HG03039 (cell line): ENCODE measurements at regions not wholly inside any gene's neighbourhood (a gene's known extent, or its start where the extent isn't known, plus 50 kb on each side); places are given as distances from the start of the nearest gene placed in this dataset.

Source experiments
- ATAC-seq: cut with Tn5 transposase; IDR thresholded peaks from one replicate; pipeline ENCODE4 v1.9.1; 2021; ENCODE audit warnings: mild to moderate bottlenecking, moderate library complexity; ENCODE audit not compliant: unreplicated experiment

- ATAC-seq, result no peak
Observed at GRCh38 chr6:113565306-113565705, 291.8 kb upstream of the MARCKS start.

DNA sequence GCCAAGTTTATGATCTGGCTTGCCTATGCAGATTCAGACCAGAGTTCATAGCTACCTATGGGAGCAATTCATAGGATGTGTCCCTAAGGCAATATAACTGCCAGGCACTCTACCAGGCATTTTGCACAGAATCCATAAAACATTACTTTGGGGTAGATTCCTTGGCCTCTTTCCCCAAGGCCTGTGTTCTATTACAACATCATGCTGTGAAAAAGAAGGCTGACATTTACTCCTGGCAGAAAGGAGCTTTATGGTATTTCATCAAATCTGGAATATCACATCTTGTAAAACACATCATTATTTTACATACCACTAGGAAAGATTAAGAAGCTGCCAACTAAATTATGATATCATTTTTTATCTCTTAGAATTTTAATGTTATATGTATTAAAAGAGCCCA, 287.0 kb upstream of the MARCKS start:
- ATAC-seq, result no peak

- no peak for ATAC-seq
Observed at GRCh38 chr6:113570641-113571040, 286.5 kb upstream of the MARCKS start.

DNA sequence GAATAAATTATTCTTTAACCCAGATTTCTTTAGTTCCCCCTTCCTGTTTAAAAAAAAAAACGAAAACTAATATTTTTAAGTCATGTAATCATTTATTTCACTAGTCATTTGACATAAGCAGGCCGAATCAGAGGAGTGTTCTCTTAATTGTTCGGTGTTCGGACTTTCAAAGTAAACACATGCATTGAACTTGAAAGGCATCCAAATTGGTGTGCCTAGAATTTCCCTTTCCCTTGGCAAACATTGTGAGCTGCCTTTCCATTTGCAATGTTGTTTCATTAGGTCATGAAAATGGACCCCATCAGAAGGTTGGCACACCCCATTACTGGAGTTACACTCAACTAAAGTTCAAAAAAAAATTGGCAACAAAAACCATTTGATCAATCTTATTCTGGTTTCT, 283.0 kb upstream of the MARCKS start:
- ATAC-seq, result no peak

DNA sequence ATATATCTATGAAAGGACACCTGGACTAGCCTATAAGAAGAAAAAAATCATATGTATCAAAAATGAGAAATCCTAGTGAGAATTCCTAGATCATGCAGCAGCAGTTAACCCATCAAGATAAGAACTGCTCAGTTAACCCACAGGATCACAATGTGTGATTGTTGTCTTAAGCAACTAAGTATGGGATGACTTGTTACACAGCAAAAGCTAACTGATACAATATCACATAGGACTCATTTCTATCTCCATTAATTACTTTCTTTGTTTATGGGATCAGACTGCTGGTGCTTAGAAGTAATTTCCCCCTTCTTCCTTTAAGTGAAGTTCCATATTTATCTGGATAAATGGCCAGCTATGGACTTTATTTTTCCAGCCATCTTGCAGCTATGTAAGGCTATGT, 280.8 kb upstream of the MARCKS start:
- ATAC-seq, result no peak

- ATAC-seq, result no peak
Observed at GRCh38 chr6:113578691-113579090, 278.5 kb upstream of the MARCKS start.

- no peak for ATAC-seq
Observed at GRCh38 chr6:113584767-113585166, 272.4 kb upstream of the MARCKS start.

DNA sequence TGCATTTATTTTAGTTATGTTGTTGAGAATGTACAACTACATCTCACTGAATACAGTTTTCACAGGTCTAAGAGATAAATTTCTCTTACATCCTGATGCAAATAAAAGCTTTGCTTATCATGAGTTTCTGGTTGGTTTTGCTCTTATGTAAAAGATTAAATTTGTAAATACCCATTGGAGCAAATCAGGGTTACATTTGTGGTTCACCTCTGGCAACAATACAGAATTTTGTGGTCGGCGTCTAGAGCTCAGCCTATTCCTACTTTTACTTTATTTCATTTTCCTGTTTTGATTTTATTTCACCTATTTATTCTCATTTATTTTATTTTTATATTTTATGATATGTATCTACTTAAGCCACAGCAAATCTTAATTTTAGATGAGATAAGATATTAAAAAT, 271.9 kb upstream of the MARCKS start:
- no peak for ATAC-seq

GRCh38 chr6:113586413-113587077, 270.6 kb upstream of the MARCKS start:
- ATAC-seq, result no peak

DNA sequence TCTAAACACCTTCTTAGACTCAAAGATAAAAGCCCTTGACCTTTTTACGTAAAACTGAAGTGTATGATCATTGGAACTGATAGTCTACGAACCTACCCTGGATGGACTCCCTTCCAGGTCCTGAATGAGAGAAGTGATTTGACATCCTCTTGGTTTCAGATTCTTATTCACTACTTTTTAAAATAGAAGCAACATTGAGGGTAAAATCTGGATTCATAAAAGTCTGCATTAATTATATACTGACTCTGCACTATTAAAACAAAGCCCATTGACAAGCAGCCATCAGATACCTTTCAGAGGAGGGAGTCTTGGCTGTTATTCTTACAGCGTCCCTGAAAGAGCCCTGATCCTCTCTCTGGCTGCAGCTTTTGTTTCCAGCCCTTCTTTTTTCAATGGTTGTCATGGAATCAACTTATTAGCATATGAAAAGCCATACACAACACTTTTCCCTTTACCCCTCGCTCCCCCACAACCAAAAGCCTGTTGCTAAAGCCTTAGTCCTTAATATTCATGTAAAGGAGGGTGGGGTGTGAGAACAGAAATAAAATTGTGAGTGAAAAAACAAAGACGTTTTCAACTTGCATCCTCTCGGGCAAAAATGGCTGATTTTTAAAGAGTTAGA, 270.0 kb upstream of the MARCKS start:
- no peak for ATAC-seq

DNA sequence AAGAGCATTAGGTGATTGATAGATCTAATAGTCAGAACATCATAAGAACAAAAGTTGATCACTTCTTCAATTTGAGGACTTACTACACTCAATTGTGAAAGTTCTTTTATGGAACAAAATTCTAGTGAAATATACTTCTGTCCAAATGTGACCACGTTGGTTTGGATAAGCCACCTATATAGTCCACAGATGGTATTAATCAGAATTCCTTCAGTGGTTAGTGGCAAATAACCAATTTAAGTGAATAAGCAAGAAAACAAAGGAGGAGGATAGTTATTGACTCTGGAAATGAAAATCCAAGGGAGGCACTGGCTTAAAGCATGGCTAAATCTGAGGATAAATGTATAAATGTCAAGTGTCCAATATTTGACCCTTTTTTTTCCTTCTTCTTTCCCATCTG, 268.5 kb upstream of the MARCKS start:
- no peak for ATAC-seq

DNA sequence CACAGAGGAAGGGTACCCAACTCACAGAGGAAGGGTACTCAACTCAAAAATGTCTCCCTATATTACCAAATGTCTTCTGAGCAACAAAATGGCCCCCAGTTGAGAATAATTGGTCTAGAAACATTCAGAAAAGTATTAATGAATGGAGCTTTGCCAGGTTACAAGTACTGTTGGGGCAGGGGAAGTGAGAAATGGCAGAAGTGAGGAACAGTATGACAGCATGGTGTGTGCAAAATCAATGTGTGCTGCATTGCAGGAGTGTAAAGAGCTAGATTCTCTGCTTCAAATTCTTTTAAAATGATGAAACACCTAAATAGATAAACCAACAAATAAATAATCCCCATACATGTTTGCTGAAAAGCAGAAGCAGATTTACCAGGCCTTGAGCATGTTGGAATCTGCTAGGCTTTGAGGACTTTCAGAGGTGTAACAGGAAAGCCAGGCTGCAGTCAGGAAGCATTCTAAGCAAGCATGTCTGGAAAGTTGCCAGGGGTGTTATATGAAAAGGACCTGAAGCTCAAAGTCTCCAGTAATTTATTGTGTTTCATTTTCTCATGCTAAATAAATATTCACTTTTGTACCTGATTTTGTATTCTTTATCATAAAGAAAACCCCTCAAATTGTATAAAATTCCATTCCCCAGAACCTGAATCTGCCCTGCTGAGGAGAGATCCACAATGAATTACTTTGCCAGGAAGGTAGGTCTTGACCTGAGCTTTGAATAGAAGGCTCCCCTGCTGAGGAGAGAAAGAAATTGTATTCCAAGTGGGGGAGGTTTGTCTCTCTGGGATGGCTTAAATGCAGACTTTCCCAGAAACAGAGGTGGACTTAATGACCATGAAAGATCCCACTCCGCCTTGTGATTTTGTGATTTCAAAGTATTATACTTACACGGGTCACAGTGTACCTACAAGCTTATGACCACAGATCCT, 265.0 kb upstream of the MARCKS start:
- ATAC-seq, result no peak

DNA sequence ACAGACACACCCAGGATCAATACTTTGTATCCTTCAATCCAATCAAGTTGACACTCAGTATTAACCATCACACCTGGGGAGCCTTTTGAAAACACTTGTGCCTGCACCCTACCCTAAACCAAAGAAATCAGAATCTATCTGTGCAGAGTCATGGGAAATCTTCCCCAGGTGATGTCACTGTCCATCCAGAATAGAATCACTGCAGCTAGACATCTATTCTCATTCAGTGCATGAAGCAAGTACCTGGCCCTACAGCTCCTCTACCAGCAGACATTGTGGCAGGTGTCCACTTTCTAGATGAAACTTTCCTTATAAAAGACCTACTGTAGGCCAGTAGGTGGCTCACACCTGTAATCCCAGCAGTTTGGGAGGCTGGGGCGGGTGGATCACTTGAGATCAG, 262.4 kb upstream of the MARCKS start:
- no peak for ATAC-seq

DNA sequence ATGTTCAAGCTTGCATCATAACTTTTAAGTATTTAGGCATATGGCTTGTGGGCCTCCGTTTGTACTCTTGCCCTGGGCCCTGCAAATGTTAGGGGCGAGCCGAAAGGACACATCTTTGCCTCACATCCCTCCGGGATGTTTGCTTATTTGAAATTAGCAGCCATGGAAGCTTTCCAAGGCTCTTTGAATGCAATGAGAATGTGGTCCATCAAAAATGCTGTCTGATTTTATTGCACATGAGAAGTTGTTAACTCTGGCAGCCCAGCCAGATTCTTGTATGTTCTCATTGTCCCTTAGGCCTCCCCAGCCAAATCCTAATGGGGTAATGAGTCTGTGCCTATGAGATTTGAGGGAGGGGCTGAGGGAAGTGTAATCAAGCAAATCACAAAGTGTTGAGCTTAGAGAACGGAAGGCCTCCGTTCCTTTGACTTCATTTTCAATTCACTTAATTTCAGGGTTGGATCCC, 261.2 kb upstream of the MARCKS start:
- ATAC-seq, result no peak

GRCh38 chr6:113596387-113597230, 260.5 kb upstream of the MARCKS start:
- ATAC-seq, result no peak

DNA sequence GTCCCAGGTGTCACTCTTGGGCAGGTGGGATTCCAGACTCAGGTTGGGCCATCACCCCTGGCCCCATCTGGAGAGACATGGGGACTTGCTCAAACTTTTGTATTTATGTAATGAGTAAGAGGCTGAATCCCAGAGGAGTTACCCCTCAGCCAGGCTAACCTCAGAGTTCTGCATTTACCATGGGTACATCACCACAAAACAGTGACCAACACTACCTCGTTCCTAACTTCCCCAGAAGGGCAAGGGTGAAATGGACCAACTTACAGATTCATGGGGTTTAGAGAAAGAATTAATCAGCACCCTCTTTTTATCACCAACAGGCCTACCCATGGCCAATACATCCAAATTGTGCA, 259.9 kb upstream of the MARCKS start:
- ATAC-seq, result no peak

GRCh38 chr6:113598786-113599185, 258.4 kb upstream of the MARCKS start:
- no peak for ATAC-seq

- ATAC-seq, result no peak
Observed at GRCh38 chr6:113599444-113599843, 257.7 kb upstream of the MARCKS start.

GRCh38 chr6:113600551-113601339, 256.4 kb upstream of the MARCKS start:
- no peak for ATAC-seq
